Fibroblast of skin of scalp (primary cell): ENCODE measurements at regions not wholly inside any gene's neighbourhood (a gene's known extent, or its start where the extent isn't known, plus 50 kb on each side); places are given as distances from the start of the nearest gene placed in this dataset.
"Not testable (repeated sequence)": the region's sequence is repeated elsewhere in the genome, so short reads cannot be mapped to it uniquely, and the experiment has no call there.

Source experiments
- DNase-seq: peaks from one replicate; pipeline ENCODE4 v3.0.0-alpha.2; 2013

DNA sequence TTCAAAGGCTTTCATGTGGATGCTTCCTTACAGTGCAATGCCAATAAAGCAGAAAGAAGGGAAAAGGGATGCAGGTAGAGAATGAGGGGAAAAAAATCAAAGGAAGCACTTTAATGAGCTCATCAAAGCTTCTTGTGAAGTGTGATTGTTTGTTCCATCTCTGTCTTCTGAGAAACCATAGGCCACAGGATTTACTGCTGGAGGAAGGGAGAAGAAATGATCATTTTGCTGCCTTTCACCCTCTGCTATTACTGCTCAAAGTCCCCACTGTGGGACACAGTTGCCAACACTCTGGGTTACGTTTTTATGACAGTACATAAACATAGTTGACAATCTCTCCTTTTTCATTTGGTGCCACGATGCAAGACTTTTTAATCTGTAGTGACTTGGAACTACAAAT is 558.0 kb upstream of the TECRL start:
- no peak for DNase-seq

DNA sequence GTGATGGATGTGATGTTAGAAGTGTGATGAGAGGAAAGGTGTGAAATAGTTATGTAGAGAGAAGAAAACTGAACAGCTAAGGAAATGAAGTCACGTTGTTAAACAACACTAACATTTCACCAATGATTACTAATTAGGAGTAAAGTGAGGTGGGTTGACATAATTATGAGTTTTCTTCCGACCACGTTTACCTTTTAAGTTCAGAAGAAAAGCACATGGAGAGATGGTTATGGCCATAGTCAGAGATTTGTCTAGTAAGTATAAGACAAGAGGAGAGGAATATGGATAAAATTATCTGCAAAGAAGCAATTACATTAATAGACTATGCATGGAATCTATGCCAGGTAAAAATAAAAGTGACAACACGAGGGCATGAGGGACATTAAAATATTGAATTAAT is 551.3 kb upstream of the TECRL start:
- DNase-seq = no peak

DNA sequence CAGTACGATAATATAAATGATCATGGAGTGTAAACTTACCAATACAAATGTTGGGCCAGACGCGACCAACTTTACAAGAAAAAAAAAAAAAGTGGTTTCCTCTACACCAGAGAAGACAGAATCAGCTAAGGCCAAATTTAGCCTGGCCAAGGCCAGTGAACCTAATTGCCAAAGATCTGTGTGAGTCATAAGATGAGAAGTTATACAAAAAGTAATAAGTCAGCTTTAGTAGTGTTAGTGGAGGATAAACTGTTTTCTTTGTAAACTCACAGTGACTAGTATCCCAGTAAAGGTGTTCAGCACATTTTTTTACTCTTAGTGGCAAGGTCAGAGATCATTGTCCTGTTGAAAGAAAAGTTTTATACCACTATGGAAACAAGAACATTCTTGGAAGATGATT is 531.4 kb upstream of the TECRL start:
- DNase-seq = no peak

DNA sequence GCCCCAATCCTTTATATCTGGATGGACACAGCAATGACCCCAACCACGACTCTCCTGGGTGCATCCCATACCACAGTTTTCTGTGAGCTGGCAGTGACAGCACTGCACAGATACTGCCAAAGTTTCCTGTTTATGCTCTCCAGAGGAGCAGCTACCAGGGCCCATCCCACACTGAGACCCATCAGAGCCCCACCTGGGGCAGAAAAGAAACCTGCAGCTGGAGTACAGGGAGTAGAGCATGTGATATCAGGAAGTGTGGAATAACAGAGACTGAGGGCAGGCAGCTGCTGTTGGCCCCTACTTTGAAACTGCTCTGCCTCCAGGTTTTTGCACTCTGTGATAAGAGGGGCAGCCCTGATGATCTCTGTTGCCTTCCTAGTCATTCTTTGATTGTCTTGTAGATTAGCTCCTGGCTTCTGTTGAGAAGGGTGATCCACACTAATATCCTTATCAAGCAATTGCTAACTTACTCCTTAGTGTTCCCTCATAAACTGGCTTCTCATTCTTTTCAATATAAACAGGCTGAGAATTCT is 526.3 kb upstream of the TECRL start:
- DNase-seq = no peak

DNA sequence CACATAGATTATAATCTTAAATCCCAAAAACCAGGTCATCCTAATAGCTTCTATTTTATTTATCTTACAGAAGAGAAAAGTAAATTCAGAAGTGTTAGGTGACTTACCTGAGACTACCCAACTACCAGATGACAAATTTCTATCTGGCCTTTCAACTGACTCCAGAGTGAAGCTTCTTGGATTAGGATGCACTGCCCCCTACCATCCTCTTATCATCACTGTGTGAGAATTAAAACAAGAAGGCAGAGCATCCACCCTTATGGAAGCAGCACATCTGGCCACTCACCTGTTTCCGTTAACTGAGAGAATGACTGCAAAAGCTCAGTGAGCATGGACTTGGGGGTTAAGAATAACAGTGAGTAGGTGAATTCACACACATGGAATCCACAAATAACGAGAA is 502.6 kb upstream of the TECRL start:
- DNase-seq = no peak

- DNase-seq = no peak
Measured at GRCh38 chr4:64903986-64904385, 494.7 kb upstream of the TECRL start.

GRCh38 chr4:64899563-64899962 is 490.3 kb upstream of the TECRL start:
- DNase-seq = no peak

DNA sequence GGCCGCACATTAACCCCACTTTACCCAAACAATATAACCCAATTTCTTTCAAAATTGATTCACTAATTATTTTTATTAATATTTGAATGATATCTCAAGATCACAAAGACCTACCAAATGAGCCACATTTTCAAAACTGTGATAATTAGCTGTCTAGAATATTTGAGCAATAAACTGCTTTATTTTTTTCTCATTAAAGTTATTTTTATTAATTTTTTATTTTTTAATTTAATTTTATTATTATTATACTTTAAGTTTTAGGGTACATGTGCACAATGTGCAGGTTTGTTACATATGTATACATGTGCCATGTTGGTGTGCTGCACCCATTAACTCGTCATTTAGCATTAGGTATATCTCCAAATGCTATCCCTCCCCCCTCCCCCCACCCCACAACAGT is 489.8 kb upstream of the TECRL start:
- DNase-seq = not testable (repeated sequence)

DNA sequence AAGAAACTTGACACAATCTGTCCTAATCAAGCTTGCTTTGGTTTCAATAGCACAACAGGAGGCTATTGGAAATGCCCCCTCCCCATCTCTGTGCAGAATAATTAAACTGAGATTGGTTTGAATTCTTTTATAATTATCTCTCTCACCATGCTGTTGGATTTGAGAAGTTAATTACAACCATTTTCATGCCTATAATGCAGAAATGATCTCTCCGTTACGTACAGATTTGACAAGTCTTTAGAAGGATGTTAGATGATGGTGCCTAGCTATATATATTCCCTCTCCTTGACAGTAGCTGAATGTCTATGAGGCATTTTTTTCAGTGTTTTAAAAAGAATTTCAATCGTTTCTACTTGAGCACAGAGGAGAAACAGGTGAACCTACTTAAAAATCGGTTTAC is 488.4 kb upstream of the TECRL start:
- no peak for DNase-seq

- DNase-seq = no peak
Measured at GRCh38 chr4:64895031-64895430, 485.8 kb upstream of the TECRL start.

DNA sequence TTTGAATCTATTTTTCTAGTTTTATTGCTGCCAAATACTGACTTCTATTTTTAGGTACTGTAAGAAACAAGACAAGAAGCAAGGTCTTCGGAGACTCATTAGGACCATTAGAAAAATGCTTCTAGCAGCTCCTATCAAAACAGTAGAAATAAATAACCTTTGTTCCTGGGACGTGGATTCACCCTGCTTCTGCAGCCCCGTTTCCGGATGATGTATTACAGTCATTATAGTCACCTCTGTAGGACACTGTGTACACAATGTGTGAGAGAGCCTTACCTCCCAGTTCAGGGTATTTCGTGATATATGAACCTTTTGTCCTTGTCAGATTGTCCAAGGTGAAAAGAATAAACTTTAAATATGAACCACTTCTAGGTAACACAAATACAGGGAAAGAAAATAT is 484.0 kb upstream of the TECRL start:
- no peak for DNase-seq

DNA sequence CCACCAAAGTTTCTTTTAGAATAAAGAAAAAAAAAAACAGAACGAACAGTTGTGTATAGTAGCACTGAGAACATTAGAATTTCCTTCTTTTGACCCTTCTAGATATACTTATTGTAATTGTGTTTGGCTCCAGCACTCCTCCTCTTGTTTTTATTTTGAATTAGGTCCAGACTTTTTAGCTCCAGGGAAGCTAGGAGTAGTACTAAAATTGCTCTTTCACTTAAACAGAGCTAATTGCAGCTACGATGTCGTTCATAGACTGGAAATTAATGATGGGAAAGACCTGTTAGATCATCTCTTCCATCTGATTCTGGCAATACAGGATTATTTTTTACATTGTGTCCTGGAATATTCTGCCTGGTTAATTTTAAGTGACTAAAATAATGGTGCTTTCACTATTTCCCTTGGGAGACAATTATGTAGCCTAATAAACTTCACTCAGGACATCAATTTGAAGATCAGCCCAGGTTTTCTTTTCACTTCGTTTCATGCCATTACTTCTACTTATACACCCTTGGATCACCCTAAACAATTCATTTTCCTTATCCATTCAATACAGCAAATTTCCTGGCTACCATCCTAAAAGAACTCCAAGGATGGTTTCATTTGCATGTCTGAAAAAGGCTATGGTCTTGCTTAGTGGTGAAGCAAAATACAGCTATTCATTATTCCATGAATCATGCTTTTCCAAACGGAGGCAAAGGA is 480.8 kb upstream of the TECRL start:
- no peak for DNase-seq

GRCh38 chr4:64883087-64883807 is 474.0 kb upstream of the TECRL start:
- no peak for DNase-seq

DNA sequence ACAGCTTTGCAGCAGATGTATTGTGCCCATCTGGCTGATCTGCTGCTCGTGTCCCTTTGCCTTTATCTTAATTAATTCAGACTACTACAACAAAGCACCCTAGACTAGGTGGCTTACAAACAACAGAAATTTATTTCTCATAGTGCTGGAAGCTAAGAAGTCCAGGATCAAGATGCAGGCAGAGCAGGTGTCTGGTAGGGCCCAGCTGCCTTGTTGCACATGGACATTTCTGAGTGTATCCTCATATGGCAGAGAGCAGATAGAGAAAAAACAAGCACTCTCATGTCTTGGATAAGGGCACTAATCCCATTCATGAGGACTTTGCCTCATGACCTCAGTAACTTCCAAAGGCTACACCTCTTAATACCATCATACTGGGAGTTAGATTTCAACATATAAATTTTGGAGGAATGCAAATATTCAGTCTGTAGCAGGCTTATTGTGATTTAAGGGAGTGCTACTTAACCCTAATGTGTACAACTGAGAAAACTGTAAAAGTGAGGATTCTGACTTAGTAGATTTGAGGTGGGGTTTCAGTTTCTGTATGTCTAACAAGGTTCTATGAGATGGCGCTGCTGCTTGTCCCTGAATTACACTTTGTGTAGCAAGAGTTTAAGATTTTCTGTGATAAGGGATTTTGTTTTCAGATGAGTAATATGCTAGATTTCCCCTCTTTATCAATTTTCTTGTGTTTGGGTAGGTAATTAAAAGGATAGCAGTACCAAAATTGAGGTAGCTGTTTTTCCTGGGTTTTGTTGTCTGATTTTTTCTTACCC is 473.2 kb upstream of the TECRL start:
- DNase-seq = no peak

DNA sequence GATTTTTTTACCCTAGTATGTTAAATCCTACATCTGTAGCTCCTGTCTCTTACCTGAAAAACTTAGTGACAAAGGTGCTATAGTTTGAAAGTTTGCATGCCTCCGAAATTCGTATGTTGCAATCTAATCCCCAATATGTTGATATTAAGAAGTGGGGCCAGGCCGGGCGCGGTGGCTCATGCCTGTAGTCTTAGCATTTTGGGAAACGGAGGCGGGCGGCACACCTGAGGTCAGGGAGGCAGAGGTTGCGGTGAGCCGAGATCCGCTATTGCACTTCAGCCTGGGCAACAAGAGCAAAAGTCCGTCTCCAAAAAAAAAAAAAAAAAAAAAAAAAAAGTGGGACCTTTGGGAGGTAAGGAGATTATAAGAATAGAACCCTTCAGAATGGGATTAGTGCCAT is 471.3 kb upstream of the TECRL start:
- no peak for DNase-seq

- DNase-seq = no peak
Measured at GRCh38 chr4:64876021-64876420, 466.8 kb upstream of the TECRL start.

DNA sequence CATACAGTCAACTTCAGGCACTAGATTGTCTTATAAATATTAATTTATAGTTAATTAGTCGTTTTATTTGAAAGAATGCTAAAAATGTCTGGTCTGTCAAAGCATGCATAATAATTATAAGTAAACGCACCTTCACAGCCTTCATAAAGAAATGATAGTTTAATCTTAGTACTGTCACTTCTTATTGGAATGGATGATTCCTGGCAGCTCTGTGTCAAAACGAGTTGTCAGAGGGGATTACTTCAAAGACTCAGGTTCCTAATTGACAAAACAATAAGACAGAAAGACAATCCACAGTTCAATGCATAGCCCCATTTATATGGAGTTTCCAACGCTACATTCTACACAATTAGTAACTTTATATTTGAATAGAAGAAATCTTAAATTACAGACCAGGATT is 461.3 kb upstream of the TECRL start:
- no peak for DNase-seq

GRCh38 chr4:64857815-64858214 is 448.6 kb upstream of the TECRL start:
- no peak for DNase-seq

DNA sequence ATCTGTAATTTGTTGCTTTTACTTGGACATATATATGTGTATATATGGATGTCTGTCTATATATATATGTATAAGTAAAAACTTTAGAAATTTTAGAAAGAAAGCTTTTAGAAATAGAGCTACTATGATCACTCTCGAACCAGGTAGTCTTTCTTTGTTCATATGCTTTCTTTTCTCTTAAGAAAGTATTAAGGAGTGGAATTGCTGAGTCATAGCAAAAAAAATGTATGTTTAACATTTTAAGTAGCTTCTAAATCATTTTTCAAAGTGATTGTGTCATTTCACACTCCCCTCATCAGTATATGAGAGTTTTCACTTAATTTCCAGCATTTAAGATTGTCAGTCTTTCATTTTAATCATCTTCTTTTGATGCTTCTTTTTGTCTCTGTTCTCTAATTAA is 447.9 kb upstream of the TECRL start:
- no peak for DNase-seq

DNA sequence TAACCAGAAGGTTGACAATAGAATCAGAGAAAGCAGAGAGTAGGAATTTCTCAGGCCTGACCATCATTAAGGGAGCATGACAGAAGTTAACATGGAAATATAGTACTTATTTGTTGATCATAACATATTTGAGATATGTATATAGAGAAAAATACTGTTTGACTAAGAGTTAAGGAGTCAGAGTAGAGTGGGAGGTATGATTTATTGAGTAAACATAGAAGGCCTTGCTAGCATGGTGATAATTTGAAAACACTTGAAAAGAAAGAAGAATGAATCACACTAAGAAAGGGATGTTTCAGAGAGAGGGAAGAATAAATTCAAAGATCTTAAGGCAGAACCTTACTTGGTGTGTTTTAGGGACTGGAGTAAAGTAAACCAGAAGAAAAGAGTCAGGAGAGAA is 437.2 kb upstream of the TECRL start:
- no peak for DNase-seq

DNA sequence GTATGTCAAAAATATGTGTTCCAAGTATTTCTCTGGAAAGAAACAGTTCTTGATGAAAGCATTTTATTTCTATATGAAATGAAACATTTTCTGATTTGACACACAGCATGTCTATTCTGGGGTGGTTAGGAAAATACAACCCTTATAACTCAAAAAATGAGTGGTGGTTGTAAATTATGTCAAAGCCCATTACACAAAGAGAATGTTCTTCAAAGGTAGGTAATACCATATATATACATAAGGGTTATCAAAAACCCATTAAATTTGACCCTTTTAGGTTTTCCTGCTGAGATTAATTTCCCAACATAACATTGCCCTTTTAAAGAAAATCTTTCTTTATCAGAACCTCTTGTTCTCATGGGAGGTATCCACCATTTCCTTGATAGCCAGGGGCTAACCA is 420.5 kb upstream of the TECRL start:
- DNase-seq = no peak

DNA sequence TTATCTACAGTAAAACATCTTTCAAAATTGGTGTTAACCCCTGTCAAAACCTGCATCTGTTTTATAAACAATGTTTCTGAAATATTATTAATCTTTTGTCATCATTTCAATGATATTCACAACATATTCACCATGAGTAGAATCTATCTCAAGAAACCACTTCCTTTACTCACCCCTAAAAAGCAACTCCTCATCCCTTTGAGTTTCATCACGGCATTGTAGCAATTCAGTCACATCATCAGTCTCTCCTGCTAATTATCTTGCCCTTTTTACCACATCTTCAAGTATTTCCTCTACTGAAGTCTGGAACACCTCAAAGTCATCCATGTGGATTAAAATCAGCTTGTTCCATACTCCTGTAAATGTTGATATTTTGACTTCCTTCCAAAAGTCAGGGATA is 415.3 kb upstream of the TECRL start:
- DNase-seq = no peak

DNA sequence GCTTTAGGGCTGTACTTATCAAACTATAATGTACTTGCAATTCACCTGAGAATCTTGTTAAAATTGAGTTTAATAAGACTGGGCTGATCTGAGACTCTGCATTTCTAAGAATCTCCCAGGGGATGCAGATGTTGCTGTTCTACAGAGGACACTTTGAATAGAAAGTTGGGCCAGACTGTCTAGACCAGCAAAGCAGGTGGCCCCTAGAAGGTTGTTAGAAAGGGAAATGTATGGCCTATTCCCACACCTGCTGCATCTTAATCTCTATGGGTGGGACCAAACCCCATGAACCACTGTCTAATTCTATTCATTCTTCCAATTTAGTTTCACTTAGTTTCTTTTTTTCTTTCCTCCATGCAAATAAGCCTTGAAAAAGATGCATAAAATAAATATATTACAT is 413.2 kb upstream of the TECRL start:
- no peak for DNase-seq
